HT-29 (cell line): ENCODE measurements at regions not wholly inside any gene's neighbourhood (a gene's known extent, or its start where the extent isn't known, plus 50 kb on each side); places are given as distances from the start of the nearest gene placed in this dataset.

ENCODE experiments used
- DNase-seq: peaks from one replicate; pipeline ENCODE4 v3.0.0-alpha.2; 2015; ENCODE audit warnings: low spot score

DNA sequence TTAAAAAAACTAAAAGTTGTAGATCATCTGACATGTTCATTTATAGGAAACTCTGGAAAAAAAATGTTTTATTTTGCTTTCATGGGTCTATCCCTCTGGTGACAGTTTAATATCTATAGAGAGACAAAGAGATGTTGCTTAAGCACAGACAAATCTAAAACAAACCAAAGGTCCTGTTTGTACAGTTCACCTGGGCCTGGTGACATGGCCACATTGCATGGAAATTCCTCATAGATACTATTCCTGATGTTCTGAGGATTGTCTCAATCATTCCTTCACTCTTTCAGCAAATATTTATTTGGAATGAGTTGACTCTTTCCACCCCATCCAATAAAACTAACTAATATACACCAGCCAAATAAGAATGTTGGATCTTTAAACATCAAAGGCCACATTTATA, 259.1 kb upstream of the NOCT start:
- no peak for DNase-seq

DNA sequence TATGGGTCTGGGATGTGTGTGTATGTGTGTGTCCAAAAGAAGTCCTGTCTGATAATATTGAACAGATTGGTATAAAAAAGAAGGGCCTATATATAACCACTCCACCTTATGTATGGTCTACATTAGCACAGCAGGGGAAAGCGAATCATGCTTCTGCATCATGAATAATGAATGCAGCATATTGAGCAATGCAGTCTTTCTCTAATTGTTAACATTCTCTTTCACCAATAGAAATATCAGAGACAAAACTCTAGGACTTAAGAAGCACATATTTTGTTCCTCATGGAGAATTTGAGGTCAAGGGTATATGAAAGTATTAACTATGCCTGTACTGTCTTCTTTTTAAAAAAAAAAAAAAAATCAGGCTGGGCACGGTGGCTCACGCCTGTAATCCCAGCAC, 264.3 kb upstream of the NOCT start:
- DNase-seq, result no peak

DNA sequence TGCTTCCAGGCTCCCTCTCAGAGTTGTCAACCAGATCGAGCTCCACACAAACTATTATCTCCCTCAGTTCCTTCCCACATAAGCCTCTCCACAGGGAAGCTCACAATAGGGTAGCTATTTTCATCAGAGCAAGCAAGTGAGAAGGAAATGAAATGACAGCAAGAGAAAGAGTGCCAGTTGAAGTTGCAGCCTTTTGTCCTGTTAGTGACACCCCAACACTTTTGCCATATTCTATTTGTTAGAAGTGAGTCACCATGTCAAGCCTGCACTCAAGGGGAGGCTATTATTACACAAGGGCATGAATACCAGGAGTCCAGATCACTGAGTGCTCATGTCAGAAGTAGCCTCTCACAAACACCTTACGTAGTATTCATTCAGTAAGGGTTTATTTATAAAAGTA, 266.3 kb upstream of the NOCT start:
- DNase-seq, result no peak

DNA sequence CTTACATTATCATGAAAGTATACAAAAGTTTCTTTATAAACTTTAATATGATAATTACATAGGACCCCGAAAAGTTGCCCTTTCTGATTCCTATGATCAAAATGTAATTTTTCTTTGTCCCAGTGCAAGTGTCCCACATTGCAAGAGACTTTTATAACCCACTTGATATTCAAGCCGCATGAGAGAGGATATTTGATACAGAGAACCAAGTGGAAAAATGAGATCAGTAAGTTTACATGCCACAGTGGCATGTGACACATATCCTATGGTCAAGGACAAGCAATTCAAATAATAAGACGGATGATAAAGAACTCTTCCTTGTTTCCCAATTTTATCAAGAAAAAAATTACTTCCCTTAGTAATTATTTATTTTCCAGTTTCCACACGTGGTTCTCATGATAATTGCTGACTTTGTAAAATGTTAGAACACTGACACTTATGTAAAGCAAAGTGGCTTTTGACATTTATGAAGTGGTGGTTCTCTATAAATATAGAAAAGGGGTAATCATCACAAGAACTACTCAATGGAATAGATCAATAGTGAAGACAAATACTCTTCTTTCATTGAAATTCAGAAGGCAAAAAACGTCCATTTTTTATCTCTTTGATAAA, 273.7 kb upstream of the NOCT start:
- no peak for DNase-seq

DNA sequence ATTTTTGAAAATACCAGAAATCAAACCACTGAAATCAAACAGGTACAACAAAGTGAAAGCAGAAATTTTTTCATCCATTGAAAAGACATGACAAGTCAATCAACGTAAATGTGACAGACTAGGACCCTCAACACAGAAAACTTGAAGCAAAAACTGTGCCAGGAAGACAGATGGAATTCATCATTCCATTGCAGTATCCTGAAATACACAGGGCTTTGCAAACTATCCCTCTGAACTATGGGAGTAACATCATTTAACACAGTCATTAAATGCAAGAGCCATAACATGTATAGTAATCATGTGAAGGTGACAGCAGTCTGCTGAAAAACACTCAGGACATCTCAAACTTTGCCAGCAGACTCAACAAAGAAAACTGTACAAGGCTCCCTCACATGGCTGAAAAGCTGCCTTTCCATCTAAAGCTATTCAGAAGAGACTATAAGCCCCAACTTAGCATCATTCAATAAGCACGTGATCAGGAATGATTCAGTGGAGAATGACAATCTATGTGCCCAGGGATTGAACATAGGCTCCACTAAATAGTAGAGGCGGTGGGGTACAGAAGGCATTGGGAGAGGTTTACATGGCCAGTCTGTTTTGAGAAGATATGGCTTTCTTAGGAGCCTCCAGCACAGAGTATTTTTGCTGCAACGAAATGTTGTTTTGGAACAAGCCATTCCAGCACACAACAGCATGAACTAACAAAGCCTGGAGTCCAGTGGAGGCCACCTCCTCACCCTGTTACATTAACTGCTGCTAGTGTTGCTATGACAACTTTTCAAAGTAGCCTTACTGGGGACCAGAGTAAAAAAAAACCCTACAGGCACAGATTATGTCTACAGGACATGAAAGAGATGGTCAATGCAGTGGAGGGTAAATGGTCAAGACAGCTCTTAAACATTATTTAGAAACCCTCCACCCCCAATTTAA, 274.5 kb upstream of the NOCT start:
- DNase-seq, result no peak

DNA sequence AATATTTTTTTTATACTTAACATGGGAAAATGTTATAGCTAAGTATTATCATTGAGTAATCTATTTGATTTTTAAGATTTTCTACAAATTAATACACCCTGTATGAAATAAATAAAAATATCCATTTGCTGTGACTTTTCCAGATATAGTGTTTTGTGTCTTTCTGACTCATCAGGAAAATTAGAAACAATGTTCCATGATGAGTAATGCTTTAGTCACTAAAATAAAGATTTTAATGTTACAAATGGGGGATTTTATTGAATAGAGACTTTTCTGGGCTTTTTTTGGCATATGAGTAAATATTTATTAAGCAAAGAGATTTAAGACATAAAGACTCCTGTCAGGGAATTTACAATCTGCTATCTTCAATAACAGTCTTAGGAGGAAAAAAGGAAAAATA, 279.2 kb upstream of the NOCT start:
- DNase-seq, result no peak

DNA sequence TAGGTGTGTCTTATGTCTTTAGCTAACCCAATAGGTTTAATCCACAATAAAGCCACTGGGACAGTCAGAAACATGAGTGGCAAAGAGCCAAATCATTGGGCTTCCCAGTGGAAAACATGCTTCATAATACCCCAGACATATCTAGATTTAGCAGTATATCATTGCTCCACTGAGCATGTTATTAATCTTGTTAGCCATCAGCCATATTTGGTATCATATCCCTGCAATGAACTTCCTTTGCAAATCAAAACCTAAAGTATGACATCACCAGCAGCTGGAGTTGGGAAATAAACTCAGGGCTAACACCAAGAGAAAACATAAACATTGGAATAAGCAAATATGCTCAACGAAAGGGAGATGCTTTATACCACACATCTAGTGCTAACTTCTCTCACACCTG, 280.8 kb upstream of the NOCT start:
- no peak for DNase-seq

DNA sequence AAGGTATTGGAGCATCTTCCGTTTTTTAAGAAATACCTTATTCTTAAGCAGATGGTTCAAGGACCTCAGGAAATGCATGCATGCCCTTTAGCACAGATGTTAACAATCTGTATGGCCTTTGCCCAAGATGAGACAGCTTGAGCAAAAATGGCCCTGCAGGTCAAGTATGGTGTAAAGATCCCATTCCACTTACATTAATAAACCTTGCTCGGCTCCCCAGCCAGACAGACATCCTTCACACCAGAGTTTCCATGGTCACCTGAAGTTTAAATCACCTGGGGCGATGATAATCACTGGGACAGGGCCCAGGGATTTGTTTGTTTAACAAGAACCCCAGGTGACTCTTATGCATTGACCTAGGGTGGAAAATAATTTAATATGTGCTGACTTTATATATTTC, 287.0 kb upstream of the NOCT start:
- DNase-seq, result no peak

DNA sequence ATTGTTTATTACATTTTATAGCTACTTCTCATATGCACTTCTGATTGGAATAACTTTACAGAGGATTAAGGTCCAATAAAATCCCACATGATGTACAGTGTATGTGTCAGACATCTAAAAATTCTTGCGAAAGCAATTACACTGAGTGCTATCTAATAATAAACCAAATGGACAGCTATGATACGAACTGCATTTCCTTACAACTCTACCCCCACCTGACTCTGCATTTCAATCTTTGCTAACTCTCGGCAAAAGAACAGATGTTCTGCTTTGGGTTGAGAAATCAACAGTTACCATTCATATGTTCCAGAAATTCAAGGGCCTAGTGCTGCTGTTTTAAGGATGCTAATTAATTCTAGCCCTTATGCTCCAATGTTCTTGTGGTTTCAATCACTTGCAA, 287.9 kb upstream of the NOCT start:
- no peak for DNase-seq

DNA sequence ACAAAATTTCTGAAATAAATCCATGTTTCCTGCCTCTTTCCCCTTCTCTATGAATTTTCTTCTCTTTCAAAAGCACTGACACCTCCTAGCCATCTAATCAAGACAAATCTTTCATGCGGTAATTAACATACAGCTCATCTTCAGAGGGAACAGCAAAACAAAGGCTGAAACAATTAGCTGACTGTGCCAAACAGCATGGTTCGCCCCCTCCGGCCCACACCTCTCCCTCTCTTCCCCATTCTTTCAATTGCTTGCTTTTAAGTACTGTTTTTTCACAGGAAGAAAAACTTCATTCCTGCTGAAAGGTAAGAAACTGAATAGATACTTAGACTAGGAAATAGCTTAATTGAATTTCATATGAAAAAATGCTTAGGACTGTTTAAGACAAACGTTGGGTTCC, 291.1 kb upstream of the NOCT start:
- no peak for DNase-seq

DNA sequence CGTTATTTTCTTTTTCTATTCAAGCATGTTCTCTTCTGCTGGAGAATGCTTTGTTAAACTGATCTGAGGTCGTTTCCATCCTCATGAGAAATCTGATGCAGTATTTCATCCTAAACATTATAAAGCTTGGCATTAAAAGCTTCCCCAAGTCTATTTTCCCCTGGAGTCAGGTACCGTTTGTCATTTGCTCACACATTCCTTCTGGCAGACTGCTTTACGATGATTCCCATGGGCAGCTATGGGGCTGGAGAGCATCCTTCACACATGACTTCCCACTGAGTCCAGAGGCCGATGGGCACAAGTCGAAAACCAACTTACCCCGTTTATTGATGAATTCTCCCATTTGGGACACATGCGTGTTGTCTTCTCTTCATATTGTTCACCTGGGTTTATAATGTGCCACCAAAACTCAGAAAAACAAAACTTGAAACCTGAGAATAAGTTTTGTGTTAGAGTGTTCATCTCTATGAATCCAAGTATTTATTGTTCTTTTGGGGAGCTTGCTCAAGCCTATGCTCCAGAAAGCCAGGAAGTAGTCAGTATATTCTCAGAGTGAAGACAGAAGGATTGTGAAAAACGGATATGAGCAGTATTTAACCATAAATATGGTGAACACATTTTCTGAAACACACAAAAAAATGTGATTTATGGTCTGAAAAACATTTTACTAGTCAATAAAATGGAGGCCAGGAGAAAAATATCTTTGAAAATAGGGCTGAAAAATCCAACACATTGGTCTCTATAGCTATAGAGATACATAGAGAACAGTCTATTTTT, 298.8 kb upstream of the NOCT start:
- DNase-seq, result no peak

DNA sequence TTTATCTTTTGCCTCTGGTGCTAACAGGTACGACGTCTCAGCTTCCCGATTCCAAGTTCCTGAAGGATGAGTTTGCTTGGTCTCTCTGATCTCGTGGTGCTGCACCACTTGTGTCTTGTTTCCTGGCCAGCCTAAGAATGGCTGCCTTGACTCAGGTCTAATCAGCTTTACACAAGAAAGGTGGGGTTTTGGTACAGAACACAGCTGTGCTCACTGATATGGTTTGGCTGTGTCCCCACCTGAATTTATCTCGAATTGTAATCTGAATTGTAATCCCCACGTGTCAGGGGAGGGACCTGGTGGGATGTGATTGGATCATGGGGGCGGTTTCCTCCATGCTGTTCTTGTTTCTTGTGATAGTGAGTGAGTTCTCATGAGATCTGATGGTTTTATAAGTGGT, 305.3 kb upstream of the NOCT start:
- no peak for DNase-seq

DNA sequence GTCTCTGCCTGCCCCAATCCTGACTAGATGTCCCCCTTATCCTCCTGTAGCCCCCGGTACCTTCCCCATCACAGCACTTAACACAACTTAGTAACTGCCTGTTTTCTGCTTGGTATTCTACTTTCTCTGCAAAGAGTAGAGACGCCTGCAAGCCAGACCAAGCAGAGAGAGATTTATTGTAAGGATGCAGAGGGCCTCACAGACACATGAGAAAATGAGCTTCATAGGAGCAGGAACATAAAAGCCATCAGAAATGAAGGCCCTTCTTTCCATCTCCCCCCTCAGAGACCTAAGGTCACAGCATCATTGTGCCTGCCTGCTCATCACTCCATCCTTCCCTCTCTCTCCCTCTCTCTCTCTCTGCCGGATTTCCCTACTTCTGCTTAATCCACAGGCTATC, 305.7 kb upstream of the NOCT start:
- no peak for DNase-seq

DNA sequence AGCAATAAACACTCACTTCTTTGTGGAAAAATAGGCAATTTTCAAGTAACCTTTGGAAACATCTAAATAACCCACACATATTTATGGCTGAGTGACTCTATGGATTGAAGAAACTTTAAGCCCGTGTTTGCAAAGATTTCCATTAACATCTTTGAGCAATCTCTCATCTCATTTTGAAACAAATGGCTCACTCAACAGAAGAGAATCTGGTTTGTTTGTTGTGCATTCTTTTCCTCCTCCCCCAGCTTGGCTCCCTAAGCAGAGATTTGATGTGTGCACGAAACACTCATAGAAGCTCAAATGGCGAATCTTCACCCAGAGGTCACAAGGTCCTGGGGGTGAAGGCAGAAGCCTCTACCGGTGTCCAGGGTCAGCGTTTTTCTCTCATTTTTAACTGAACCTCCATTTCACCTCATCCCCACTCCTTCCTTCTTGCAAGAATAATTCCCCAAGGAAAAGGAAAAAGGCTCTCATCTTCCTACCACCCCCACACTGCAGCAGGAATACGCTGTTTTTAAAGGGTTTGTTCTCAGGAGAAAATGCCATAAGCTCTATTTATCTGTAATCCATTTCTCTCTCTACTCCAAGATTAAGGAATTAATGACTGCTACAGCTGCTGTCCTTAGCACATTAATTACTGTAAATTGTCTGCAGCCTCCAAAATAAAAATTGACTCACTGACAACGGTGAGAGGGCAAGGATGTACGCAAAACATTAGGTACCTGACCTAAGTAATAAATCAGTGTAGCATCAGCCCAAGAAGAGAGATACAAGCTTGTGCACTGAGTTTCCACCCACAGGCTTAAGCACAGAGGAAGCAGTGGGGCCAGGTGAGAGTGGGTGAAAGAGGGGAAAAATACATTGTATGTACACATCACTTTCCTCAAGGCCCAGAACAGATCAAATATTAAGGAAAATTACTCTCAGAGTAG, 307.6 kb upstream of the NOCT start:
- DNase-seq, result no peak

DNA sequence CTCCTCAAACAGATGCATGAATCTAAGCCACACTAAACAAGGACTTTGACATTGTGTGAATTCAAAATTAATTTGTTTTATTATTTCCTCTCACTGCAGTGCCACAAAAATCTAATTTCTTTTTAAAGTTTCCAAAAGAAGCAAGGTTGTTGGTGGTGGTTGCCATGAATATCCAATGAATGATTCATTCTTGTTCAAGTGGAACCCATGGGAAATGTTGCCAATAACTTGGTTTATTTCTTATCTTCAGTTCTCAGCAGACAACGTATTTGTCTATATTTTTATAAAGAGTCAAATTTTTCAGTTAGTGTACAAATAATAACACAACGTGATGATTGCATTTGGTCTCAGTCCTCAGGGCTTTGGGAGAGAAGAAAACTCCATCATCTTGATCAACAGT, 309.4 kb upstream of the NOCT start:
- DNase-seq, result no peak

DNA sequence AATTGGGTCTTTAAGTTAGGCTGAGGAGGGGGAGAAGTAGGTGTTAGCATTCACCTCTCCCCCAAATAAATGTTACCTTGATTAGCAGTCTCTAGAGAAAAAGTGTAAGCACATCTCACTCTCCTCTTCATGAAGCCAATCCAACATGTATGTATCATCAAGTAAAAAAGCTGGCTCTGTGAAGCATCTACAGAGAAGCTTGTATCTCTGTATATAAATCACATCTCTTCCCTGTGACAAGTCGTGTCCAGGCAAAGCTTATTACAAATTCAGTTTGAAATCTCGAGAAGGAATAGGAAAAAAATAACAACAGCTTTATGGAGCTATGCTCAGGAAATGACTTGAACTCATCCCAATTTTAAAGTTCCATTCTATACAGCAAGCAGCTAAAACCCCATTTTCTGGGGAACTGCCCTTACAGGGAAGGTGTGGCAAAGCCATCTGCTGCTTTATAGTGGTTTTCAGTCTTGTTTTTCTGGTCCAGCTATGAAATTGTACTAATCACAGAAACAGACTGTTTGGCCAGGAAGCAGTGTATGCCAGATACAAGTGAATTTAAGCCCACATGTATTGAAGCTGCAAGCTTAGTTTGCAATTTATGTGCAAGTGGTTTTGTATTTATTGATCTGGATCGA, 313.3 kb upstream of the NOCT start:
- no peak for DNase-seq

DNA sequence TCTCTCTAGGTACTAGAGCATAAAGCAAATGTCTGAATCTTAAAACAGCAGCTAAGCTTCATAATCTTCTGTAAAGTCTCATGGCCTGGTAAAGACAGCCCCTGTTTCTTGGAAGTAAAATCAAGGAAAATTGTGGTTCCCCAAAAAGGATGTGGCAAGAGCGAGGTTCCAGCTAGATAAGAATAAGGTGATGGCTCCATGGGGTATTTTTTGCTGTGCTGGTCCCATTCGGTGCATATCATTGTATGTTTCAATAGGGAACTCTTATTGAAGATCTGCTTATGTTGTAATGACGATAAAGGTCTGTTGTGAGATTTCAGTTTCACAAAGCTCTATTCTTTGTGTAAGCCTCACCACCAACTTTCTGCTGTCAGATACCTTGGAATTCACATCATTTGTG, 316.9 kb upstream of the NOCT start:
- no peak for DNase-seq

DNA sequence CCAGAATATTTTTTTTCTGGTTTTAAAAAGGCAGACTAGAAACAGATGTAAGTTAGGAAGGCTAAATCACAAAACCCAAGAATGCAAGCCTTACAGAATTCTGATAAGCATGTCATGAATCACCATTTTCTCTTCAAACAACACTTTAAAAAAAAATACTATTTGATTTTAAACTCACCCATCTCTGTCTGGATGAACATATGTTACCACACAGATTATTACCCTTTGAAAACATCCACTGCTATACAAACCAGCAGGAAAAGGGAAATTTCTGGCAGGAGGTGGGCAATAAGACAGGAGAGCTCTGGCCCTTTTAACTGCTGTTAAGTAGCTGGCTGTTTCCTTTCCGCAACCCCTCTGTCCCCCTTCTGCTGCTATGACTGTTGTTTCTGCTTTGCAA, 317.7 kb upstream of the NOCT start:
- no peak for DNase-seq

DNA sequence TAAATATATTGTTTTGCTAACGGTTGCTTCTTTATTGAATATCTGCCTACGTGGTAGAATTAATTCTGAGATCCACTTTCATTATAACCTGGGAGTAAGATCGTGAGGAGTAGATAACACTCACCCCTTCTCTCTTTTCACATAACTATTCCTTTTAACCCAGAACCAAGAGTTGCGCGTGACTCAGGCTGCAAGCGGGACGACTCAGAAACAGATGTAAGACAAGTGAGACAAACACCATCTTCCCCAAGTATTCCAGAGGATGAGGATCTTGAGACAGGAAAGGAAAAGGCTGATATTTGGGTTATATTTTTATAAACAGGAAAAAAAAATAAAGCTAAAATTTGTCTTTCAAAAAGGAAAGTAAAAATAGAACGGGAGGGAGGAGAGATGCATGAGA, 318.8 kb upstream of the NOCT start:
- no peak for DNase-seq

DNA sequence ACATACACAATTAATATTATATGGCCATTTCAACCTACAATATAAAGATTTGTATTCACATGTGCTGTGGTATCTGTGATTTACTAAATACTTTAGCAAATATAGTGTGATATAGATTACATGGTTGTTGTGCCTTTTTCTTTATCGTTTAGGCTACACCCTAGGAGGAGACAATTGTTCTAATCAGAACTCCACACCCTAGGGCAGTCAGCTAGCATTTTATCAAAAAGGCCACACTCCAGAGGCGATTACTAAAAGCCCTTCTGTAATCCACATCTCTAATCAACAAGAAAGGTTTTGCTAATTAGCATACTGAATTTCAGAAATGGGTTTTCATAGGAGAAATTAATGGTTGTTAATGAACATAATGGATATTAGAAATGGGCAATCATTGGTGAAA, 319.5 kb upstream of the NOCT start:
- DNase-seq, result no peak

DNA sequence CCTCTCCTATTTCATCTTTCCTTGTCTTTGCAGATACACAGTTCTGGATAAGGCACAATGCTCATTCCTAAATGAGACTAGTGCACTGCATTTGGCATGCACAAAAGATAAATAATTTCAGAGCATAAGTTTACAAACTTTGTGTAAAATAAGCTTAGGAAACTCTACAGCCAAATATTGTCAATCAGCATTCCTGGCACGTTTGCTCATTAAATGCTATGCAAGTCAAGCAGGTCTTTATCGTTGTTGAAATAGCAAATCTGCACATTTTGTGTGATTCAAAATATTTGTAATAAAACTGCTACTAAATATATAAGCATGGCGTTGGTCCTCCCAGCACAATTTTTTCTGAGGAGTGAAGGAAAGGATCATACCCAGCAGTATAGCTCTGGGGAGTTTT, 322.1 kb upstream of the NOCT start:
- no peak for DNase-seq
